ENCODE measurements at regions not wholly inside any gene's neighbourhood (a gene's known extent, or its start where the extent isn't known, plus 50 kb on each side); places are given as distances from the start of the nearest gene placed in this dataset.

DNA sequence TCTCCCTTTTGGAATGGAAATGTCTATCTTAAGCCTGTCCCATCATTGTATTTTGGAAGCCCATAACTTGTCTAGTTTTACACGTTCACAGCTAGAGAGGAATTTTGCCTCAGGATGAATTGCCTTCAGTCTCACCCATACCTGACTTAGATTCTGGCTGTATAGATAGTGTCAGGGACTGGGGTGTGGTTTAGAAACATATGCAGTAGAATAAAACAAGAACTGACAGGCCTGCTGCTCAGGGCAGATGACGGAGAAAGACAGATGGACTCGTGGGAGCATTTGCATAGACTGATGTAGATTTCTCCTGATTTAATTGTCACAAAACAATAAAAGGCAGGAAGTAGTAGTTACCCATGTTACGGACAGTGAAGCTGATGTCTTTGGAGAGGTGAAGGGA, 166.7 kb downstream of the UCK2 start:
- Mint-ChIP-seq H3K4me1 (ENCODE audit: low read depth) (no peaks in the 10 kb centered on the region), H3K27ac (no peak overlapping the region), H3K27me3 (ENCODE audit: insufficient read depth) (no peaks in the 10 kb centered on the region; the same call in 1 of the 2 replicates), H3K4me3 (no peak overlapping the region), H3K36me3 (ENCODE audit: low read depth) (no peaks in the 10 kb centered on the region), H3K9me3 (peaks cover 22% of the 10 kb centered on the region)
- TF ChIP-seq, protein P1, sequence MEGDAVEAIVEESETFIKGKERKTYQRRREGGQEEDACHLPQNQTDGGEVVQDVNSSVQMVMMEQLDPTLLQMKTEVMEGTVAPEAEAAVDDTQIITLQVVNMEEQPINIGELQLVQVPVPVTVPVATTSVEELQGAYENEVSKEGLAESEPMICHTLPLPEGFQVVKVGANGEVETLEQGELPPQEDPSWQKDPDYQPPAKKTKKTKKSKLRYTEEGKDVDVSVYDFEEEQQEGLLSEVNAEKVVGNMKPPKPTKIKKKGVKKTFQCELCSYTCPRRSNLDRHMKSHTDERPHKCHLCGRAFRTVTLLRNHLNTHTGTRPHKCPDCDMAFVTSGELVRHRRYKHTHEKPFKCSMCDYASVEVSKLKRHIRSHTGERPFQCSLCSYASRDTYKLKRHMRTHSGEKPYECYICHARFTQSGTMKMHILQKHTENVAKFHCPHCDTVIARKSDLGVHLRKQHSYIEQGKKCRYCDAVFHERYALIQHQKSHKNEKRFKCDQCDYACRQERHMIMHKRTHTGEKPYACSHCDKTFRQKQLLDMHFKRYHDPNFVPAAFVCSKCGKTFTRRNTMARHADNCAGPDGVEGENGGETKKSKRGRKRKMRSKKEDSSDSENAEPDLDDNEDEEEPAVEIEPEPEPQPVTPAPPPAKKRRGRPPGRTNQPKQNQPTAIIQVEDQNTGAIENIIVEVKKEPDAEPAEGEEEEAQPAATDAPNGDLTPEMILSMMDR (IDR thresholded peaks at IDR 0.05), result no peak
- no peak for DNase-seq

DNA sequence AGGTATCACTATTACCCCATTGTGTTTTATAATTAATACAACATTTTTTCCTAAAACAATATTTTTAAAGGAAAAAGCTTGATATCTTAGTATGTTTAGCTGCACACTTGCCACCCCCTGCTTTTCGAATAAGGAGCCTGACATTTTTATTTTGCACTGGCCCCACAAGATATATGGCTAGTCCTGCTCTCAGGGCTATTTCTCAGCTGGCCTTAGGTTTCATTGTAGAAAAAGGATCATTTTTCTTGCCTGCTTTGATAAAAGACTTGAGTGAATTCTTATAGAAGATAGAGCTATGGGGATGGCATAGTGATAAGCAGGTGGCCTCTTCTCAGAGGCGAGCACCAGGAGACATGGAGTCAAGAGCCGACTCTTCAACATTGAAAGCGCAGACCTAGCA, 167.0 kb downstream of the FAM78B start:
- H3K9me3 Mint-ChIP-seq, result peaks cover 38% of the 10 kb centered on the region
- TF ChIP-seq, protein P1 (IDR thresholded peaks at IDR 0.05), result no peak
- H3K27me3 Mint-ChIP-seq (ENCODE audit: insufficient read depth), result no peaks in the 10 kb centered on the region; the same call in 1 of the 2 replicates
- H3K36me3 Mint-ChIP-seq (ENCODE audit: low read depth), result no peaks in the 10 kb centered on the region
- H3K27ac Mint-ChIP-seq, result no peak overlapping the region
- no peak overlapping the region for H3K4me3 Mint-ChIP-seq
- no peaks in the 10 kb centered on the region for H3K4me1 Mint-ChIP-seq (ENCODE audit: low read depth)
- DNase-seq, result no peak

DNA sequence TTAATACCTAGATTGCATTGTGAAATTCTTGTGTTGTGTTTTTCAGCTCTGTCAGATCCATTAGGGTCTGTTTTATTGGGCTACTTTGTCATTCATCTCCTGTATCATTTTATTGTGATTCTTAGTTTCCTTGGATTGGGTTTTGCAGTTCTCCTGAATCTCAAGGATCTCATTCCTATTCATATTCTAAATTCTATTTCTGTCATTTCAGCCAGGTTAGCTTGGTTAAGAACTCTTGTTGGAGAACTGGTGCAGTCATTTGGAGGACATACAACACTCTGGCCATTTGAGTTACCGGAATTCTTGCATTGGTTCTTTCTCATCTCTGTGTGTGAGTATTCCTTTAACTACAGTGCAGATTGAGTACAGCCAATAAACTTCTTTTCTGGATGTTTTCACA, 159.6 kb downstream of the FAM78B start:
- H3K9me3 Mint-ChIP-seq, result peaks cover 54% of the 10 kb centered on the region
- no peak for DNase-seq
- TF ChIP-seq, protein P1 (IDR thresholded peaks at IDR 0.05), result no peak
- no peaks in the 10 kb centered on the region for H3K4me1 Mint-ChIP-seq (ENCODE audit: low read depth)
- no peak overlapping the region for H3K27ac Mint-ChIP-seq
- H3K36me3 Mint-ChIP-seq (ENCODE audit: low read depth), result 0 out of 2 replicates have a peak, but pooled peaks cover 4% of the 10 kb centered on the region
- no peaks in the 10 kb centered on the region; the same call in 1 of the 2 replicates for H3K27me3 Mint-ChIP-seq (ENCODE audit: insufficient read depth)
- H3K4me3 Mint-ChIP-seq, result no peak overlapping the region

DNA sequence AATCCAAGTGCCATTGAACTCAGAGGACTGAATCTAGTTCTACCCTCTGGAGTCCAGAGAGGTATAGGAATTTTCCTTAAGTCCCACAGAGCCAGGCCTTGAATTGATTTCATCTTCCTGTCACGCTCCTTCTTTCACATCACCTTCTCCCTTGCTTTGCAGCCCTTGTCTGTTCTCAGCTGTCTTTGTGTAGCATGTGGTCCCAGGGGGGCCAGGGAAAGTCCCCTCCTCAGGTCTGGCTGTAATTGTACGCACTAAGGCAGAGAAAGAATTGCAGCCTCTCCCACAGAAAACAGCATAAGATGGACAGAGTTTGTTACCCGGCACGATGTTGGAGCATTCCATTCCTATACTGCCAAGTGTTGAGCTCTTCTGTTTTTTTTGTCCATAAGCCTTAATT, 153.6 kb downstream of the FAM78B start:
- TF ChIP-seq, protein P1 (IDR thresholded peaks at IDR 0.05), result no peak
- Mint-ChIP-seq H3K4me3 (no peak overlapping the region), H3K36me3 (ENCODE audit: low read depth) (no peaks in the 10 kb centered on the region), H3K4me1 (ENCODE audit: low read depth) (no peaks in the 10 kb centered on the region), H3K27ac (no peak overlapping the region), H3K27me3 (ENCODE audit: insufficient read depth) (no peaks in the 10 kb centered on the region), H3K9me3 (peaks cover 34% of the 10 kb centered on the region)
- DNase-seq, result no peak

DNA sequence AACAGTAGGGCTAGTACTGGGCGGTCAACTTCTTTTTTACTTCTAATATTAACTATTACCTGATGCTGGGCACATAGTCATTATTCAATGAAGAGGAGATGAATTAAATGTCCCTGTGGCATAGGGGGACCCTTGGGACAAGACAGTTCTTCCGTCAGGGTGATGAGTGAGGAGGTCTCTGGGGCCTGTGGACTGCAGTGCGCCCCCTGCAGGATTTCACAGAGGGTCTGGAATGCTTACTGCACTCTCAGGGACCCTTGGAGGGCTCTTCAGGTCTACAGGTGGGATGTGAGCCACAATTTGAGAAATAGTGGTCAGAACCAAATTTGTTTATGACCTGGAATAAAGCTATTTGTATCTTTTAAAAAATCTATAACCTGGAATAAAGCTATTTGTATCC, 149.4 kb downstream of the FAM78B start:
- H3K9me3 Mint-ChIP-seq, result peaks cover 34% of the 10 kb centered on the region

More for the DNA sequence above, 149.4 kb downstream of the FAM78B start:
- TF ChIP-seq, protein P1 (IDR thresholded peaks at IDR 0.05), result no peak
- Mint-ChIP-seq H3K4me1 (ENCODE audit: low read depth) (no peaks in the 10 kb centered on the region), H3K27ac (no peak overlapping the region), H3K4me3 (no peak overlapping the region), H3K36me3 (ENCODE audit: low read depth) (no peaks in the 10 kb centered on the region), H3K27me3 (ENCODE audit: insufficient read depth) (no peaks in the 10 kb centered on the region)
- no peak for DNase-seq

All from HFFc6 (cell line).